ENCODE measurements at regions not wholly inside any gene's neighbourhood (a gene's known extent, or its start where the extent isn't known, plus 50 kb on each side); places are given as distances from the start of the nearest gene placed in this dataset.

DNA sequence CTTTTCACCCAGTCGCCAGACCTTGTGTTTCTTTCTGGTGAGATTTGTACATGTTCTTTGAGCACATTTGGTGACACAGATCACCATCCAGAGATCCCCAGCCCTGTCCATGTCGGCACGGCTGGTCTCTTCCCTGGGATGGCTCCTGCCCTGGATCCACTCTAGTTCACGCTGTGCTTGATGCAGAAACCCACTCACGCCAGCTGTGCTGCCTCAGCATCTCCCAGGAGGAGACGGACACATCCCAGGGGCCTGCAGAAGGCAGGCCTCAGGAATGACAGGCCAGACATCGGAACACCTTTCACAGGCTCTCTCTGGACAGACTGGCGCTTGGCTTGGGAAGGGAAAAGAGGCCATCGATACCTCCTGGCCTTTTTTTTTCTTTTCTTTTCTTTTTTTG lies 203.6 kb downstream of the ACKR3 start:
- TF ChIP-seq POLR2A (IDR thresholded peaks at IDR 0.05) = no peak
- TF ChIP-seq, protein P1, sequence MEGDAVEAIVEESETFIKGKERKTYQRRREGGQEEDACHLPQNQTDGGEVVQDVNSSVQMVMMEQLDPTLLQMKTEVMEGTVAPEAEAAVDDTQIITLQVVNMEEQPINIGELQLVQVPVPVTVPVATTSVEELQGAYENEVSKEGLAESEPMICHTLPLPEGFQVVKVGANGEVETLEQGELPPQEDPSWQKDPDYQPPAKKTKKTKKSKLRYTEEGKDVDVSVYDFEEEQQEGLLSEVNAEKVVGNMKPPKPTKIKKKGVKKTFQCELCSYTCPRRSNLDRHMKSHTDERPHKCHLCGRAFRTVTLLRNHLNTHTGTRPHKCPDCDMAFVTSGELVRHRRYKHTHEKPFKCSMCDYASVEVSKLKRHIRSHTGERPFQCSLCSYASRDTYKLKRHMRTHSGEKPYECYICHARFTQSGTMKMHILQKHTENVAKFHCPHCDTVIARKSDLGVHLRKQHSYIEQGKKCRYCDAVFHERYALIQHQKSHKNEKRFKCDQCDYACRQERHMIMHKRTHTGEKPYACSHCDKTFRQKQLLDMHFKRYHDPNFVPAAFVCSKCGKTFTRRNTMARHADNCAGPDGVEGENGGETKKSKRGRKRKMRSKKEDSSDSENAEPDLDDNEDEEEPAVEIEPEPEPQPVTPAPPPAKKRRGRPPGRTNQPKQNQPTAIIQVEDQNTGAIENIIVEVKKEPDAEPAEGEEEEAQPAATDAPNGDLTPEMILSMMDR (IDR thresholded peaks at IDR 0.05) = no peak
